Tibial nerve (tissue), 4 donors: ENCODE measurements at regions not wholly inside any gene's neighbourhood (a gene's known extent, or its start where the extent isn't known, plus 50 kb on each side); places are given as distances from the start of the nearest gene placed in this dataset.

Experiments
- DNase-seq, 2 donors: peaks; one replicate each; pipeline ENCODE4 v3.0.0-alpha.2; 2019; ENCODE audit warnings: low spot score in 2 of 2
- H3K27ac ChIP-seq, 4 donors: fragments of 200-600 bp; sonication (generic) in 3 of 4; one replicate each; pipeline ENCODE4 v1.5.1; 2017 to 2019; ENCODE audit warnings: mild to moderate bottlenecking in 1 of 4
- H3K27me3 ChIP-seq, 2 donors: fragments of 200-600 bp; sonication (generic) in 1 of 2; one replicate each; pipeline versions ENCODE4 v1.5.1 to v1.6.0; 2017 to 2019
- H3K36me3 ChIP-seq, 3 donors: fragments of 200-600 bp; sonication (generic); one replicate each; pipeline ENCODE4 v1.5.1; 2018 to 2019
- H3K4me1 ChIP-seq, 4 donors: fragments of 200-600 bp; sonication (generic) in 3 of 4; one replicate each; pipeline ENCODE4 v1.5.1; 2017 to 2019
- H3K4me3 ChIP-seq, 4 donors: fragments of 200-600 bp; sonication (generic) in 3 of 4; one replicate each; pipeline ENCODE4 v1.5.1; 2017 to 2019; ENCODE audit warnings: mild to moderate bottlenecking in 1 of 4, moderate library complexity in 1 of 4
- H3K9me3 ChIP-seq, 4 donors: fragments of 200-600 bp; sonication (generic) in 3 of 4; one replicate each; pipeline ENCODE4 v1.5.1; 2017 to 2019
- EP300 ChIP-seq, 2 donors: sonication (generic); formaldehyde crosslinking; IDR thresholded peaks; one replicate each; pipeline ENCODE4 v1.6.1; 2017; ENCODE audit warnings: antibody characterized with exemption in 2 of 2, mild to moderate bottlenecking in 1 of 2
- POLR2A ChIP-seq, 2 donors: fragments of 450-650 bp; IDR thresholded peaks; one replicate each; pipeline ENCODE4 v1.6.1; 2017; ENCODE audit warnings: antibody characterized with exemption in 2 of 2, mild to moderate bottlenecking in 2 of 2, moderate library complexity in 2 of 2
- WGBS, 2 donors: methylation state at CpG; one replicate each; pipeline ENCODE4 v1.1.5; 2018; 5-methylcytosine and 5-hydroxymethylcytosine counted together
- TF ChIP-seq, protein P1 (sequence below), 5 experiments: fragments of 200-600 bp in 3 of 5; fragments of 450-650 bp in 2 of 5; sonication (generic) in 3 of 5; IDR thresholded peaks; one replicate each; pipeline ENCODE4 v1.5.1; 2016 to 2019; ENCODE audit warnings: antibody characterized with exemption in 5 of 5, mild to moderate bottlenecking in 3 of 5, moderate library complexity in 2 of 5

DNA sequence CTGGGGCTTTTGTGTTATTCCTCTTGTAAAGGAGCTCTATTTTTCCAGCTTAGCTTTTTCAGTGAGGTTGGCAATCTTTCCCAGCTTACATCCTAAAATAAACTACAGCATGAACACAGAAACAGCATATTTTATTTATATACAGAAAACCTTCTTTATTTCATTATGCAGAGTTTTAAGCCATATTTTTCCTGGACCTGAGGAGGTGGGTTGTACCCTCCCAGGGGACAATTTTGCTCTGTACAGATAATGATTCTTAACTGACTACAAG lies 341.2 kb upstream of the TYRP1 start:
- no peaks in the 10 kb centered on the region for H3K27me3 ChIP-seq
- TF ChIP-seq POLR2A (IDR thresholded peaks at IDR 0.05) (no peak), EP300 (IDR thresholded peaks at IDR 0.05) (no peak)
- TF ChIP-seq, protein P1, sequence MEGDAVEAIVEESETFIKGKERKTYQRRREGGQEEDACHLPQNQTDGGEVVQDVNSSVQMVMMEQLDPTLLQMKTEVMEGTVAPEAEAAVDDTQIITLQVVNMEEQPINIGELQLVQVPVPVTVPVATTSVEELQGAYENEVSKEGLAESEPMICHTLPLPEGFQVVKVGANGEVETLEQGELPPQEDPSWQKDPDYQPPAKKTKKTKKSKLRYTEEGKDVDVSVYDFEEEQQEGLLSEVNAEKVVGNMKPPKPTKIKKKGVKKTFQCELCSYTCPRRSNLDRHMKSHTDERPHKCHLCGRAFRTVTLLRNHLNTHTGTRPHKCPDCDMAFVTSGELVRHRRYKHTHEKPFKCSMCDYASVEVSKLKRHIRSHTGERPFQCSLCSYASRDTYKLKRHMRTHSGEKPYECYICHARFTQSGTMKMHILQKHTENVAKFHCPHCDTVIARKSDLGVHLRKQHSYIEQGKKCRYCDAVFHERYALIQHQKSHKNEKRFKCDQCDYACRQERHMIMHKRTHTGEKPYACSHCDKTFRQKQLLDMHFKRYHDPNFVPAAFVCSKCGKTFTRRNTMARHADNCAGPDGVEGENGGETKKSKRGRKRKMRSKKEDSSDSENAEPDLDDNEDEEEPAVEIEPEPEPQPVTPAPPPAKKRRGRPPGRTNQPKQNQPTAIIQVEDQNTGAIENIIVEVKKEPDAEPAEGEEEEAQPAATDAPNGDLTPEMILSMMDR (IDR thresholded peaks at IDR 0.05): no peak
- no peak overlapping the region for H3K27ac ChIP-seq
- H3K36me3 ChIP-seq: no peaks in the 10 kb centered on the region
- DNase-seq: no peak
- no peak overlapping the region for H3K4me3 ChIP-seq
- no peaks in the 10 kb centered on the region for H3K4me1 ChIP-seq
- no peaks in the 10 kb centered on the region for H3K9me3 ChIP-seq

DNA sequence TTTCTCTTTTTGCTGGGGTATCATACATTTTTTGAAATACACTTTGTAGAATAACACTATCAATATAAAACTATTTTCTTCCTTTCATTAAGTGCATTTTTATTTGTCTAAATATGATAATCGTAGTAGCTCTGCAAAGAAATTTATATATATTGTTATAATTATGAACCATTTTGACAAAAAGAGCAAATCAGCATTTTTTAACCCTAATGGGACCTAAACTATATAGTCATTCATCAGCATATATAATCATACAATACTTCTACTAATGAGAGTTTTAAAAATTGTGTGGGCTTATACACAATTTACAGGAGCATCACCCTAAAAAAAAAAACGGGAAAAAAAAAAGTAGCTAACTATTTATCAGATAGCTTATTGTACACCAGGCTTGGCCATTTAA lies 329.7 kb upstream of the TYRP1 start:
- no peak overlapping the region for H3K27ac ChIP-seq
- no peak for TF ChIP-seq POLR2A (IDR thresholded peaks at IDR 0.05)
- TF ChIP-seq, protein P1 (IDR thresholded peaks at IDR 0.05): no peak
- no peak for TF ChIP-seq EP300 (IDR thresholded peaks at IDR 0.05)
- H3K9me3 ChIP-seq: no peaks in the 10 kb centered on the region
- 44 to 63% methylated on average over 2 of the region's 2 CpGs for WGBS, 2 donors
- H3K27me3 ChIP-seq: no peaks in the 10 kb centered on the region
- H3K4me3 ChIP-seq: no peak overlapping the region
- H3K4me1 ChIP-seq: no peaks in the 10 kb centered on the region
- no peak for DNase-seq
- no peaks in the 10 kb centered on the region for H3K36me3 ChIP-seq

DNA sequence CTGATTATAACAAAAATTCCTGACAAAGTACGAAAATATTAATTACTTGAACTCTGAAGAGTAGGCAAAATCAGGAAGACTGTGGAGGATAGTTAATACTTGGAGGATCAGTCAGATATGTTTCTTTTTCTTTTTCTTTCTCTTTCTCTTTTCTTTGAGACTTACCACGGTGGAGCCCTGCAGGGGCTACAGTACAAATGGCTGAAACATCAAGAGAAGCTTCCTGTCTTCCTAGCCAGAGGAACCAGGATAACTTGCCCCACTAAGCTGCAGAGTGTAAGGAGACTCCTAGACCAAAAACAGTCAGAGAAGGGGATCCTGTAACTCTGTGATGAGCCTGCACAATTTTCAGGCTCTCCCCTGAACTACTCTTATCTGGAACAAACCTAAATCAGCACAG lies 324.6 kb upstream of the TYRP1 start:
- Histone ChIP-seq H3K27me3 (no peaks in the 10 kb centered on the region), H3K9me3 (no peaks in the 10 kb centered on the region), H3K27ac (no peak overlapping the region), H3K4me3 (no peak overlapping the region), H3K4me1 (no peaks in the 10 kb centered on the region), H3K36me3 (no peaks in the 10 kb centered on the region)
- WGBS, 2 donors: 29 to 39% methylated on average over 2 of the region's 2 CpGs
- DNase-seq: no peak
- TF ChIP-seq POLR2A (IDR thresholded peaks at IDR 0.05) (no peak), EP300 (IDR thresholded peaks at IDR 0.05) (no peak)

DNA sequence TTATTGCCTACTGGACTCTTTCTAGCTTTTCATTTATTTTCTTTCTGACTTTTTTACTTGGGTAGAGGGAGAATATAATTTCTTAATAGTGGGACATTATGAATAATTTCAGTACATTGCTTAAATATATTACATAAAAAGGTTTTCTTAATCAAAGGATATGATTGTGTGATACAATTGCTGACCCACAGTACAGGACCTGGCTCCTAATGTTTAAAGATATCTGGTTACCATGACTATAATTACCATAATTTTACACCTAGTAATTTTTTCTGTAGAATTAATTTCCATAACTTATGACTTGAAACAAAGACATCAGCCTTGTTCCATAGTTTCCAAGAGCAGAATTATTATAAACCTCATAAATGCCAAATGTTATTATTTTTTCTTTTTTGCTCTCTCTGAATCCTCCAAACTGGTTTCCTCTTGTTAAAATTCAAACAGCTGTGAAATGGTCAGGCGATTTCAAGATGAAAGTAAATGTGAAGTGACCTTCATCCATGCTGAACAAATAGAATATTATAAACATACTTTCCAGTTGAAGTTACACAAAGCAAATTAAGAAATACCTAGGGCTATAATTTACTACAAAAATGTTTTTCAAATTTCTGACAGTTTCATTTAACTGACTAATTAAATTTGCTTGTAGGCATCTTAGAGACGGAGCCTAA lies 301.2 kb upstream of the TYRP1 start:
- Histone ChIP-seq H3K27ac (no peak overlapping the region), H3K36me3 (no peaks in the 10 kb centered on the region), H3K4me3 (no peak overlapping the region), H3K27me3 (no peaks in the 10 kb centered on the region), H3K9me3 (no peaks in the 10 kb centered on the region), H3K4me1 (no peaks in the 10 kb centered on the region)
- DNase-seq: no peak
- TF ChIP-seq POLR2A (IDR thresholded peaks at IDR 0.05) (no peak), EP300 (IDR thresholded peaks at IDR 0.05) (no peak)
- TF ChIP-seq, protein P1 (IDR thresholded peaks at IDR 0.05): no peak
- WGBS, 2 donors: 63 to 71% methylated on average over 2 of the region's 2 CpGs

DNA sequence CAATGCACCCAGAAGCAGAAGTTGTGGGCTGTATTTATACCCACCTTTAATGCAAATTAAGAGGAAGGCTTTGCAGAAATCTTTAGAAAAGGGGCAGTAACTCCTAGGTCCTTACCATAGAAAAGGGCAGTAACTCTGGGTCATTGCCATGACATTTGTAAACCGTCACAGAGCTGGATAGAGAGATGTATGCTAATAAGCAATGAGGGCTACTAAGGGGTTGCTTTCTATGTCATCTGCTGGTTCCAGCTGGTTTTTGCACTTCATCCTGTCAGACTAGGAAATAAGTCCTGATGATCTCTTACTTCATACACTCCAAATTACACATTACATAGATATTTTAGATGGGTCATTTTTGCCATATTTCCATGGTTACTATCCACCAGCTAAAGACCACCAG lies 299.1 kb upstream of the TYRP1 start:
- TF ChIP-seq POLR2A (IDR thresholded peaks at IDR 0.05) (no peak), EP300 (IDR thresholded peaks at IDR 0.05) (no peak)
- TF ChIP-seq, protein P1 (IDR thresholded peaks at IDR 0.05): no peak
- WGBS, 2 donors: 44 to 52% methylated on average over 1 of the region's 1 CpG
- Histone ChIP-seq H3K27me3 (no peaks in the 10 kb centered on the region), H3K27ac (no peak overlapping the region), H3K4me1 (no peaks in the 10 kb centered on the region), H3K36me3 (no peaks in the 10 kb centered on the region), H3K9me3 (no peaks in the 10 kb centered on the region), H3K4me3 (no peak overlapping the region)
- no peak for DNase-seq

DNA sequence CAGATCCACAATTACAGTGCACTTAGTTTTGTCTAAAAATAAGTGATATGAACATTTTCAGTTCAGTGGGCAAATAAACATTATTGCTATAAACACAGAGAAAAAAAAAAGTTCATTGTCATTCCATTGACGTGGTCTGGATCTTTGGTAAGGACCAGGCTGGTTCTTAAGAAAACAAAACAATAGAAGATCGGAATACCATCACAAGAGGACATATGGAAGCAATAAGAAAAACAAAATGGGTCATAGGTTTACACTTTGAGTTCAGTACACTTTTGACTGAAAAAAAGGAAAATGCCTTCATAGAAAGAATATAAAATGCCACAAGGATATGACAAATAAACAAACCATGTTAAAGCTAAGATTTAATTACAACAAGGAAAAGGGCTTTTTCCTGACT lies 289.5 kb upstream of the TYRP1 start:
- no peak for TF ChIP-seq EP300 (IDR thresholded peaks at IDR 0.05)
- TF ChIP-seq, protein P1 (IDR thresholded peaks at IDR 0.05): no peak
- no peak for TF ChIP-seq POLR2A (IDR thresholded peaks at IDR 0.05)
- no peak overlapping the region for H3K27ac ChIP-seq
- WGBS, 2 donors: 43 to 53% methylated on average over 2 of the region's 2 CpGs

More for the DNA sequence above, 289.5 kb upstream of the TYRP1 start:
- no peak overlapping the region for H3K4me3 ChIP-seq
- H3K9me3 ChIP-seq: no peaks in the 10 kb centered on the region
- H3K4me1 ChIP-seq: no peaks in the 10 kb centered on the region
- H3K27me3 ChIP-seq: no peaks in the 10 kb centered on the region
- H3K36me3 ChIP-seq: no peaks in the 10 kb centered on the region
- DNase-seq: no peak
